Muscle of leg (tissue), 3 donors: ENCODE measurements at regions not wholly inside any gene's neighbourhood (a gene's known extent, or its start where the extent isn't known, plus 50 kb on each side); places are given as distances from the start of the nearest gene placed in this dataset.
A peak's percentile ranks its signal among the peaks of the same experiment; 100 is the strongest.

Experiments used
- DNase-seq: peaks from one replicate; pipeline ENCODE4 v3.0.0; 2013
- H3K27ac ChIP-seq: one replicate; pipeline ENCODE4 v1.5.1; 2013; ENCODE audit warnings: mild to moderate bottlenecking, low read length, control low read depth
- H3K27me3 ChIP-seq: one replicate; pipeline ENCODE4 v1.6.1; 2013; ENCODE audit warnings: low read length; ENCODE audit not compliant: control insufficient read depth, insufficient read depth
- H3K36me3 ChIP-seq: one replicate; pipeline ENCODE4 v1.6.1; 2013; ENCODE audit warnings: low read length; ENCODE audit not compliant: control insufficient read depth, insufficient read depth
- H3K4me1 ChIP-seq: one replicate; pipeline ENCODE4 v1.6.1; 2013; ENCODE audit warnings: low read length; ENCODE audit not compliant: control insufficient read depth, insufficient read depth
- H3K4me3 ChIP-seq: one replicate; pipeline ENCODE4 v1.5.1; 2013; ENCODE audit warnings: low read length, control low read depth
- H3K9me3 ChIP-seq: replicated peaks from 2 replicates; pipeline ENCODE4 v1.6.1; 2013; ENCODE audit warnings: low read depth, low read length; ENCODE audit not compliant: control insufficient read depth
- WGBS: methylation state at CpG from one replicate; pipeline ENCODE4 v1.1.5; 2013; ENCODE audit warnings: missing lambda C conversion rate; ENCODE audit not compliant: insufficient coverage; 5-methylcytosine and 5-hydroxymethylcytosine counted together

- no peaks in the 10 kb centered on the region for H3K36me3 ChIP-seq
- H3K4me3 ChIP-seq, result no peak overlapping the region
- DNase-seq, result no peak
- H3K4me1 ChIP-seq, result no peaks in the 10 kb centered on the region
- H3K9me3 ChIP-seq, result no peaks in the 10 kb centered on the region
- no peak overlapping the region for H3K27ac ChIP-seq
- no peaks in the 10 kb centered on the region for H3K27me3 ChIP-seq
- WGBS, result no CpG with 5 or more reads among the region's 2 CpGs
These were observed 1013.9 kb downstream of the KCNT2 start for GRCh38 chr1:195594322-195594721.

- WGBS, result no CpG with 5 or more reads among the region's 3 CpGs
- no peaks in the 10 kb centered on the region for H3K27me3 ChIP-seq
- DNase-seq, result peak; percentile 65
- H3K27ac ChIP-seq, result no peak overlapping the region
- H3K36me3 ChIP-seq, result no peaks in the 10 kb centered on the region
- no peaks in the 10 kb centered on the region for H3K4me1 ChIP-seq
- H3K4me3 ChIP-seq, result no peak overlapping the region
- no peaks in the 10 kb centered on the region for H3K9me3 ChIP-seq
These were observed 1016.1 kb downstream of the KCNT2 start for GRCh38 chr1:195591917-195592672.

- DNase-seq, result no peak
- Histone ChIP-seq H3K27ac (no peak overlapping the region), H3K9me3 (no peaks in the 10 kb centered on the region), H3K4me1 (no peaks in the 10 kb centered on the region), H3K4me3 (no peak overlapping the region), H3K27me3 (no peaks in the 10 kb centered on the region), H3K36me3 (no peaks in the 10 kb centered on the region)
- WGBS, result no CpG with 5 or more reads among the region's 3 CpGs
These were observed 1017.6 kb downstream of the KCNT2 start for GRCh38 chr1:195590649-195591048.

- no peaks in the 10 kb centered on the region for H3K36me3 ChIP-seq
- H3K4me1 ChIP-seq, result no peaks in the 10 kb centered on the region
- no peaks in the 10 kb centered on the region for H3K27me3 ChIP-seq
- H3K4me3 ChIP-seq, result no peak overlapping the region
- DNase-seq, result no peak
- H3K27ac ChIP-seq, result no peak overlapping the region
- H3K9me3 ChIP-seq, result no peaks in the 10 kb centered on the region
- 100% methylated on average over 1 of the region's 2 CpGs for WGBS
These were observed 1023.2 kb downstream of the KCNT2 start for GRCh38 chr1:195584870-195585624.

GRCh38 chr1:195580988-195581387 lies 1027.3 kb downstream of the KCNT2 start:
- no peak for DNase-seq
- Histone ChIP-seq H3K9me3 (no peaks in the 10 kb centered on the region), H3K4me1 (no peaks in the 10 kb centered on the region), H3K4me3 (no peak overlapping the region), H3K27ac (no peak overlapping the region), H3K36me3 (no peaks in the 10 kb centered on the region), H3K27me3 (no peaks in the 10 kb centered on the region)
- WGBS, result no CpG with 5 or more reads among the region's 2 CpGs

- WGBS, result no CpG with 5 or more reads among the region's 2 CpGs
- H3K36me3 ChIP-seq, result no peaks in the 10 kb centered on the region
- no peak for DNase-seq
- H3K27ac ChIP-seq, result no peak overlapping the region
- no peaks in the 10 kb centered on the region for H3K9me3 ChIP-seq
- H3K4me1 ChIP-seq, result no peaks in the 10 kb centered on the region
- H3K4me3 ChIP-seq, result no peak overlapping the region
- H3K27me3 ChIP-seq, result no peaks in the 10 kb centered on the region
These were observed 1030.5 kb downstream of the KCNT2 start for GRCh38 chr1:195577748-195578147.

GRCh38 chr1:195576641-195577040 lies 1031.6 kb downstream of the KCNT2 start:
- Histone ChIP-seq H3K27ac (no peak overlapping the region), H3K4me1 (no peaks in the 10 kb centered on the region), H3K36me3 (no peaks in the 10 kb centered on the region), H3K4me3 (no peak overlapping the region), H3K27me3 (no peaks in the 10 kb centered on the region), H3K9me3 (no peaks in the 10 kb centered on the region)
- DNase-seq, result no peak

GRCh38 chr1:195574511-195574910 lies 1033.7 kb downstream of the KCNT2 start:
- Histone ChIP-seq H3K4me1 (no peaks in the 10 kb centered on the region), H3K4me3 (no peak overlapping the region), H3K27ac (no peak overlapping the region), H3K27me3 (no peaks in the 10 kb centered on the region), H3K9me3 (no peaks in the 10 kb centered on the region), H3K36me3 (no peaks in the 10 kb centered on the region)
- no peak for DNase-seq

- DNase-seq, result no peak
- Histone ChIP-seq H3K9me3 (no peaks in the 10 kb centered on the region), H3K4me1 (no peaks in the 10 kb centered on the region), H3K27ac (no peak overlapping the region), H3K4me3 (no peak overlapping the region), H3K36me3 (no peaks in the 10 kb centered on the region), H3K27me3 (no peaks in the 10 kb centered on the region)
- WGBS, result no CpG with 5 or more reads among the region's 3 CpGs
These were observed 1038.3 kb downstream of the KCNT2 start for GRCh38 chr1:195569934-195570333.

GRCh38 chr1:195568389-195568788 lies 1039.9 kb downstream of the KCNT2 start:
- Histone ChIP-seq H3K27ac (no peak overlapping the region), H3K4me3 (no peak overlapping the region), H3K9me3 (no peaks in the 10 kb centered on the region), H3K27me3 (no peaks in the 10 kb centered on the region), H3K4me1 (no peaks in the 10 kb centered on the region), H3K36me3 (no peaks in the 10 kb centered on the region)
- DNase-seq, result no peak
